SW480 (cell line): ENCODE measurements at regions not wholly inside any gene's neighbourhood (a gene's known extent, or its start where the extent isn't known, plus 50 kb on each side); places are given as distances from the start of the nearest gene placed in this dataset.
"Not testable (repeated sequence)": the region's sequence is repeated elsewhere in the genome, so short reads cannot be mapped to it uniquely, and the experiment has no call there.

Source experiments
- DNase-seq: peaks from one replicate; pipeline ENCODE4 v3.0.0-alpha.2; 2016; ENCODE audit warnings: low spot score

GRCh38 chr3:95167748-95168147 lies 1104.9 kb downstream of the NSUN3 start:
- no peak for DNase-seq

- DNase-seq: no peak
Observed at GRCh38 chr3:95168526-95168925, 1105.7 kb downstream of the NSUN3 start.

GRCh38 chr3:95172164-95172943 lies 1109.5 kb downstream of the NSUN3 start:
- peak; percentile 35 for DNase-seq

GRCh38 chr3:95177096-95177495 lies 1114.2 kb downstream of the NSUN3 start:
- DNase-seq: no peak

DNA sequence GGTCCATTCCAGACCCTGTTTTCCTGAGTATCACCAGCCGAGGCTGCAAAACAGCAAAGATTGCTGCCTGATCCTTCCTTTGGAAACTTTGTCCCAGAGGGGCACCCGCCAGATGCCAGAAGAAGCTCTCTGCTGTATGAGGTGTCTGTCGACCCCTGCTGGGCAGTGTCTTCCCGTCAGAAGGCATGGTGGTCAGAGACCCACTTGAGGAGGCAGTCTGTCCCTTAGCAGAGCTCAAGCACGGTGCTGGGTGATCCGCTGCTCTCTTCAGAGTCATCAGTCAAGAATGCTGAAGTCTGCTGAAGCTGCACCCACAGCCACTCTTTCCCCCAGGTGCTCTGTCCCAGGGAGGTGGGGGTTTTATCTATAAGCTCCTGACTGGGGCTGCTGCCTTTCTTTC lies 1121.2 kb downstream of the NSUN3 start:
- DNase-seq: no peak

GRCh38 chr3:95189348-95189747 lies 1126.5 kb downstream of the NSUN3 start:
- DNase-seq: no peak

DNA sequence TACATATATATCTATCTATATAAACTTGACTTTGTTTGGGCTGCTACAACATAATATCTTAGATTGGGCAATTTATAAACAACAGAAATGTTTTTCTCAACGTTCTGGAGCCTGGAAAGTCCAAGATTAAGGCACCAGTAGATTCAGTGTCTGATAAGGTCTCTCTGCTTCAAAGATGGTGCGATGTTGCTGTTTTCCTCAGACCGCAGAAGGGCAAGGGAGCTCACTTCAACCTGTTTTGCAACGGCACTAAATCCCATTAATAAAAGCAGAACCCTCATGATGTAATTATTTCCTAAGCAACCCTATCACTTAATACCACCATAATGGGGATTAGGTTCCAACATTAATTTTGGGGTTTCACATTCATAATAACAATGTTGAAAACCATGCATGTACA lies 1134.8 kb downstream of the NSUN3 start:
- DNase-seq: no peak

GRCh38 chr3:95200384-95200783 lies 1137.5 kb downstream of the NSUN3 start:
- DNase-seq: no peak

DNA sequence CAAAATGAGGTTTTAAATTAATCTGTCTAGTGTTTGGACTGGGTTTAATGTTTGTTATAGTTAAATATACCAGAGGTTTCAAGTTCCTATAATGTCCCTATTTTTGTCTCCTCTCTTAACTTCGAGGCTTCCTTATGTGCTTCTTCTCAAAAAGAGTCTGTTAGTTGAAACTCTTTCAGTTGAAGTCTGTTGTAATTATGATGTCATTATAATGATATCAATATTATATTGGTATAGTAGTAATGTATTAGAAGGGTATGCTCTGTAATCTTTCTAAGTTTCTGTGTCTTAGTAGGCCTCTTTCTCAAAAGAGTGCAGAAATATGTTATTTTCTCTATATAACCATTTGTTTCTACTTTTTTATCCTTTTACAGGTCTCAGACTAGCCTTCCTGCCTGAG lies 1148.0 kb downstream of the NSUN3 start:
- no peak for DNase-seq

DNA sequence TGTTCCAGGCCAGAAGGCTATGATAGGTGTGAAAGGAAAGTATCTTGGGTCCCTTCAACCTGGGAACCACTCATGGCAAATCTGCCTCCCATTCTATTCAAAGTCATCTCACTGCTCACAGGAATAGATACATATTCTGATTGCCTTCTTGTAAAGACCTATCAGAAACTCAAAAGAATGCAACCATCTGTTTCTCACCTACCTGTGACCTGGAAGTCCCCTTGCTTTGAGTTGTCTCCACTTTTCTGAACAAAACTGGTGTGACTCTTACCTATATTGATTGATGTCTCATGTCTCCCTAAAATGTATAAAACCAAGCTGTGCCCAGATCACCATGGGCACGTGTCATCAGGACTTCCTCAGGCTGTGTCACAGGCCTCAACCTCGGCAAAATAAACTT lies 1149.3 kb downstream of the NSUN3 start:
- DNase-seq: no peak

GRCh38 chr3:95215437-95215957 lies 1152.6 kb downstream of the NSUN3 start:
- no peak for DNase-seq

DNA sequence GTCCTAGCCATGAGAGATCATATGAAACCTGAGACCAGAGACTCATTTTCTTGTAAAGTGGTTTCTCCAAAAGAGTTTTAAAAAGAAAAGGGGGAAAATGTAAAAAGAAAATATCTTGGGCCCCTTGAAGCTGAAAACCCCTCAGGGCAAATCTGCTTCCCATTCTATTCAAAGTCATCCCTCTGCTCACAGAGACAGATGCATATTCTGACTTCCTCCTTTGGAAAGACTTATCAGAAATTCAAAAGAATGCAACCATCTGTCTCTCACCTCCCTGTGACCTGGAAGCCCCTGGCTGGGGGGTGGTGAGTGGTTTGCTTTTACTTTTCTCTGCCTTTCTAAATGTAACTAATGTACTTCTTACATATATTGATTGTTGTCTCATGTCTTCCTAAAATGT lies 1154.8 kb downstream of the NSUN3 start:
- no peak for DNase-seq

DNA sequence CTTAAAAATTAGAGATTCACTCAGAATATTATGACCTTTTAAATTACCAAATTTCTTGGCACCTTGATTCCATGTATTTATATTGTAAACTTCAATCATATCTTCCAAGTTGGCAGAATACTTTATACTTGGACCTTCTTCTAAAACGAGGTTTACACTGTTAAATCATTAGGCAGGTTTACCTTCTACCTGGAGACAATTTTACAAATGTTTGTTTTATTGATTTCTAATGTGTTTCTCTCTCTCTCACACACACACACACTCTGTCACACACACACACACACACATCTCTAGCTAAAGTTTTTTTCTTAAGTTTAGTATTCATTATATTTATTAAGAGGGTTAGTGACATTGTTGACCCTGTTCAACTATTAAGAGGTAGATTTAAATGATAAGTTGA lies 1155.6 kb downstream of the NSUN3 start:
- DNase-seq: no peak

DNA sequence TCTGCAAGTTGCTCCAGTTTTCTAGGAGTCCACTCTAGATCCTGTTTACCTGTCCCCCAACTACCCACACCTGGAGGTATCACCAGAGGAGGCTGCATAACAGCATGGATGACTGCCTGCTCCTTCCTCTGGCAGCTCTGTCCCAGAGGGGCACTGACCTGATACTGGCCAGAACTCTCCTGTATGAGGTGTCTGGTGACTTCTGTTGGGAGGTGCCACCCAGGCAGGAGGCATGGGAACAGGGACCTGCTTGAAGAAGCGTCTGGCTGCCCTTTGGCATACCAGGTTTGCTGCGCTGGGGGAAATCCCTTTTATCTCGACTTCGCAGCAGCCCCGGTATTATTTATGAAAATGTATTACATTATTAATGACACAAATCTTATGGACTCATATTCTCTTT lies 1163.6 kb downstream of the NSUN3 start:
- DNase-seq: no peak

- no peak for DNase-seq
Observed at GRCh38 chr3:95227092-95227491, 1164.2 kb downstream of the NSUN3 start.

DNA sequence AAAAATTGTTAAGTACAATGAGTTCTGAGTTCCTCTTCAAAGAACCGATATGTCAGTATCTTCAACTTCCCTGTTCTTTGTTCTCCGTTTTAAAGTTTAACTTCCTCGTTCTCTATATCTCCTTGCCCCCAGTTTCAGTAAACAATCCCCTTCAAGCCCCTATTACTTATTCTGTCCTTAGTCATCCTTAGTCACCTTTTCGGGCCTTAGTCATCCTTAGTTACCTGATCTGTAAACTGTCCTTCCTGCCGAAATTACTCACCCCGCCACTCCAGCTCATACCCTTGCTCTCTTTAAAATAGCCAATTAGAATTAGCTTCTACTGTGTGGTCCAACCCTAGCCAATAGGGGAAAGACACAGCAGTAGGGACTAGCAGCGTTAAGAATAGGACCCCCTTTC lies 1165.6 kb downstream of the NSUN3 start:
- DNase-seq: no peak

DNA sequence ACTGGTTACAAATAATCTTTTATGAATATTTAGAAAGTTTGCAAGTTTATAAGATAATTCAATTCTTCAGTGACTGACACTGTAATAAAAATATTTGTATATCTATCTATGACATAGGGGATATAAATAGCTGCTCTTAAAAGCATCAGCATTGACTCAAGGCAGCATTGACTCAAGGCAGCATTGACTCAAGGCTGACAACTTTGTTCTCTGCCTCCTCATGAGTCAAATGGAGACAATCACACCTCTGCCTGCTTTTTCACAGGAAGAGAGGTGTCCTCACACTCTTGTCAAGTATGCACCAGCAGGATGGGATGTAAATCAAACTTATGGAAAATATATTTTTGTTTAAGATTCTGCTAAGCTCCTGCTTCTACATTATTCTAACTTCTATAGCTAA lies 1173.1 kb downstream of the NSUN3 start:
- no peak for DNase-seq

DNA sequence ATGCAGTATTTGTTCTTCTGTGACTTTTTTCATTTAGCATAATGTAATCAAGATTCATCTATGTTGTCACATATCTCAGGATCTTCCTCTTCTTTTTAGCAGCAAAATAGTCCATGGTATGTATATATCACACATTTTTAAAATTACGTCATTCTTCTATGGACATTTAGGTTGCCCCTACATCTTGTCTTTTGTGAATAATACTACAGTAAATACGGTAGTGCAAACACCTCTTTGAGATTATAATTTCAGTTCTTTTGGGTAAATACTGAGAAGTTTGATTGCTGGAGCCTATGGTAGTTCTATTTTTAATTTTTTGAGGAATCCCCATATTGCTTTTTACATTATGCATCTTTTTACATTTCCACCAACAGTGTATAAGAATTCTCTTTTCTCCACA lies 1174.9 kb downstream of the NSUN3 start:
- no peak for DNase-seq

DNA sequence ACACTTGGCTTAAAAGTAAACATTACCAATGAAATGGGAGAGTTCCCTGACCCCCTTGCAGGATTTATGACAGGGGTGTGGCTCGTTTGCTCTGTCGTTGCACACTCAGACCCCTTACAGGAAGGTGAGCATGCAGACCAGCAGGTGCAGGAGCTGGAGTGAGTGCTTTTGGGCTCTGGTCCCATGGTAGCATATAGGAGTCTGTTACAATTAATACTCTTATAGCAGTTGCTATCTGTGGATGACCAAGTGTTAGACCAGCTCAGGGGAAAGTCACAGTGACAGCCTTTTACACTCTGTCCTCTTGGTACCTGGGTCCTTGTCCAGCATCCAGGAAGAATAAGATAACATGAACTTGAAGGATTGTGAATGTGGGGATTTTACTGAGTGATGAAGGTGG lies 1177.5 kb downstream of the NSUN3 start:
- DNase-seq: no peak

DNA sequence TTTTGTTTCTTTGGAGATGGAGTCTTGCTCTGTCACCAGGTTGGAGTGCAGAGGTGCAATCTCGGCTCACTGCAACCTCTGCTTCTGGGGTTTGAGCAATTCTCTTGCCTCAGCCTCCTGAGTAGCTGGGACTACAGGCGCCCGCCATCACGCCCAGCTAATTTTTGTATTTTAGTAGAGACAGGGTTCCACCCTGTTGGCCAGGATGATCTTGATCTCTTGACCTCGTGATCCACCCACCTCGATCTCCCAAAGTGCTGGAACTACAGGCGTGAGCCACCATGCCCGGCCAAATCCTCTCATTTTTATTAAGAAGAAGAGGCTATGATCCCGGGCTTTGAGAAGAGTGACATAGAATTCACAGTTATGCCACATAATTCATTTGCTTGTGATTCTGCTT lies 1178.4 kb downstream of the NSUN3 start:
- not testable (repeated sequence) for DNase-seq

- no peak for DNase-seq
Observed at GRCh38 chr3:95246413-95246812, 1183.6 kb downstream of the NSUN3 start.

GRCh38 chr3:95254061-95254460 lies 1191.2 kb downstream of the NSUN3 start:
- no peak for DNase-seq

GRCh38 chr3:95254758-95255157 lies 1191.9 kb downstream of the NSUN3 start:
- no peak for DNase-seq

- no peak for DNase-seq
Observed at GRCh38 chr3:95265129-95265528, 1202.3 kb downstream of the NSUN3 start.
